GM12873 (cell line): ENCODE measurements at regions not wholly inside any gene's neighbourhood (a gene's known extent, or its start where the extent isn't known, plus 50 kb on each side); places are given as distances from the start of the nearest gene placed in this dataset.

ENCODE experiments used
- TF ChIP-seq, protein P1 (sequence below): IDR thresholded peaks from 2 replicates; pipeline ENCODE4 v1.5.1; 2012; ENCODE audit warnings: low read depth, mild to moderate bottlenecking, moderate library complexity, low read length, control low read depth; ENCODE audit not compliant: insufficient read depth; ENCODE audit errors: missing control alignments

- TF ChIP-seq, protein P1, sequence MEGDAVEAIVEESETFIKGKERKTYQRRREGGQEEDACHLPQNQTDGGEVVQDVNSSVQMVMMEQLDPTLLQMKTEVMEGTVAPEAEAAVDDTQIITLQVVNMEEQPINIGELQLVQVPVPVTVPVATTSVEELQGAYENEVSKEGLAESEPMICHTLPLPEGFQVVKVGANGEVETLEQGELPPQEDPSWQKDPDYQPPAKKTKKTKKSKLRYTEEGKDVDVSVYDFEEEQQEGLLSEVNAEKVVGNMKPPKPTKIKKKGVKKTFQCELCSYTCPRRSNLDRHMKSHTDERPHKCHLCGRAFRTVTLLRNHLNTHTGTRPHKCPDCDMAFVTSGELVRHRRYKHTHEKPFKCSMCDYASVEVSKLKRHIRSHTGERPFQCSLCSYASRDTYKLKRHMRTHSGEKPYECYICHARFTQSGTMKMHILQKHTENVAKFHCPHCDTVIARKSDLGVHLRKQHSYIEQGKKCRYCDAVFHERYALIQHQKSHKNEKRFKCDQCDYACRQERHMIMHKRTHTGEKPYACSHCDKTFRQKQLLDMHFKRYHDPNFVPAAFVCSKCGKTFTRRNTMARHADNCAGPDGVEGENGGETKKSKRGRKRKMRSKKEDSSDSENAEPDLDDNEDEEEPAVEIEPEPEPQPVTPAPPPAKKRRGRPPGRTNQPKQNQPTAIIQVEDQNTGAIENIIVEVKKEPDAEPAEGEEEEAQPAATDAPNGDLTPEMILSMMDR, result no peak
These were observed 518.5 kb downstream of the EPHA3 start for GRCh38 chr3:89625945-89626344.

DNA sequence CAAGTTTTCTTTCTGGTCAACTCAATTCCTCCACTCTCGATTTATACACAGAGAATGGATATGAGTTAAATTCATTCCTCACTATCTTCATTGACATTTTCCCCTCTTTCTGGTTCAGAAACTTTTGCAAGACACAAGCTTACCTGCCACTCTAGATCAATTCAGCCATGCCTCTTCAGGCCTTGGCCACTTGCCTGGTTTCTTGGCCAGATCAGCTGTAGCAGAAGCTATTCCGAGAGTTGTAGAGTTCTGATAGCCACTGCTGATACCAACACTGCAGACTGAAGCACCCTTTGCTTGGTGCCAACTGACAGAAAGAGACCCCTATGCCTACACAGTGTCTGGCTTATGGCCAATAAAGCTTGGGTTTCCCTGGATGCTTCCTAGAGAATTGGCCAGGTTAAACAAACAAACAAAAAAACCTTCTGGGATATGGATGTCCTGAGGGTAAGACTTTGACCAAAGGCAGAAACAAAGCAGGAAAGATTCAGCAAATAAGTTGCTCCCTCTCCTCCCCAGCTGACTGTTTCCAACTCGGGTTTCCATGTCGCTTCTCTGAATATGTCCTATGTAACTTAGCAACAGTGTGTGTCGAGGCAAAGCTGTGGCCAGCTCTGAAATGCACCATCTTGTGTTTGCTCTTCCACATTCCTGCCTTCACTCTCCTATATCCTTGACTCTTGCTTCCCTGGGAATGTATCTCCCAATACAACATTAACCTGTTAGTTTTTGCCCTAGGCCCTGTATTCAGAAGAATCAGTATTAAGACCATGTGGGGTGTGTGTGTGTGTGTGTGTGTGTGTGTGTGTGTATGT lies 521.6 kb downstream of the EPHA3 start:
- TF ChIP-seq, protein P1, result no peak

DNA sequence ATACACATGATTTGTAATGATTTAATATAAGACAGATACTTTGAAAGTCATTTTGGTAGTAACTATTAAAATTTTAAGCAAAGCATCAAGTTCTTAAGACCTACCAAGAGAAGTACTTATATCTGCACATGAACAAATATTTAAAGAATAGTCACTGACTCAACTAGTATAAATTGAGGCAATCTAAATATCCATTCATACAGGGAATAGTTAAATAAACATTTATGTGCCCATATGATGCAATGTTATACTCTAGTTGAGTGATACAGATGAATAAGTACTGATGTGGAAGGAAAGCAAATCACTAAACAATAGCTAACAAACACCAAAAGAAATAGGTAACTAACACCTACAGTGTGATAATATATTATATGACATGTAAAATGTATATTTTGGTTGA lies 527.7 kb downstream of the EPHA3 start:
- TF ChIP-seq, protein P1, result no peak

DNA sequence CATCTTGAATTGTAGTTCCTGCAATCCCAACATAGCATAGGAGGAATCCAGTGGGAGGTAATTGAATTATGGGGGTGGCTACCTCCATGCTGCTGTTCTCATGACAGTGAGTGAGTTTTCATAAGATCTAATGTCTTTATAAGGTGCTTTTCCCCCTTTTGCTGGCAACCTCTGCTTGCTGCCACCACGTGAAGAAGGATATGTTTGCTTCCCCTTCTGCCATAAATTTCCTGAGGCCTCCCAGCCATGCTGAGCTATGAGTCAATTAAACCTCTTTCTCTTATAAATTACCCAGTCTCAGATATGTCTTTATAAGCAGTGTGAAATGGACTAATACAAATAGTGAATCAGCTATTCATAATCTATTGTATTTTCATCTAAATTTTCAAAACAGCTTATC lies 537.3 kb downstream of the EPHA3 start:
- TF ChIP-seq, protein P1, result no peak

GRCh38 chr3:89649431-89649830 lies 542.0 kb downstream of the EPHA3 start:
- TF ChIP-seq, protein P1, result no peak

- TF ChIP-seq, protein P1, result no peak
These were observed 546.6 kb downstream of the EPHA3 start for GRCh38 chr3:89654031-89654430.

DNA sequence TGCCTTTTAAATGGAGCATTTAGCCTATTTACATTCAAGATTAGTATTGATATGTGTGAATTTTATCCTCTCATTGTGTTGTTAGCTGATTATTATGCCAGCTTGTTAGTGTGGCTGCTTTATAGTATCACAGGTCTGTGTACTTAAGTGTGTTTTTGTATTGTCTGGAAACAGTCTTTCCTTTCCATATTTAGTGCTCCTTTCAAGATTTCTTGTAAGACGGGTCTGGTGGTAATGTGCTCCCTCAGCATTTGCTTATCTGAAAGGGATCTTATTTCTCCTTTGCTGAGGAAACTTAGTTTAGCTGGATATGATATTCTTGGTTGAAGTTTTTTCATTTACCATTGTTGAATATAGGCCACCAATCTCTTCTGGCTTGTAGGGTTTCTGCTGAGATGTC lies 549.0 kb downstream of the EPHA3 start:
- TF ChIP-seq, protein P1, result no peak
